GM12878 (cell line): ENCODE measurements at regions not wholly inside any gene's neighbourhood (a gene's known extent, or its start where the extent isn't known, plus 50 kb on each side); places are given as distances from the start of the nearest gene placed in this dataset.

Experiments
- ATAC-seq: fragments of 200-7000 bp; cut with Tn5 transposase; 3 replicates; pipeline ENCODE4 v1.9.1; 2020; ENCODE audit warnings: mild to moderate bottlenecking, moderate library complexity
- BruUV-seq: library from RNA; stranded (reverse); fragments of 400-500 nt; replicated peaks from 2 replicates; lab custom pipeline; 2021; lab: Mats Ljungman, UMichigan
- CTCF ChIA-PET: fragments of 300-600 bp; sonication (Branson Sonifier 250); formaldehyde crosslinking; extraction: SDS; loops from one replicate; lab custom pipeline; 2021; ENCODE audit warnings: inconsistent platforms; lab: Yijun Ruan, JAX
- POLR2A ChIA-PET: fragments of 350-600 bp; formaldehyde crosslinking; extraction: SDS; loops from one replicate; lab custom pipeline; 2021; ENCODE audit warnings: inconsistent platforms; lab: Charles Lee
- RAD21 ChIA-PET: fragments of 300-600 bp; sonication (Branson Sonifier 250); formaldehyde crosslinking; loops from one replicate; lab custom pipeline; 2023; ENCODE audit warnings: antibody characterized with exemption; ENCODE audit not compliant: unreplicated experiment; lab: Charles Lee
- SMC1A ChIA-PET: fragments of 300-600 bp; sonication (Branson Sonifier 250); formaldehyde crosslinking; loops from one replicate; lab custom pipeline; 2023; ENCODE audit not compliant: unreplicated experiment, uncharacterized antibody; lab: Charles Lee
- DNase-seq: peaks from one replicate; pipeline ENCODE4 v3.0.0-alpha.2; 2011; ENCODE audit warnings: low read depth, low spot score
- FAIRE-seq: peaks from 3 replicates; lab custom pipeline; 2011; peaks lifted over from hg19 to GRCh38; lab: Jason Lieb, UNC
- H2AFZ ChIP-seq: 2 replicates; pipeline ENCODE4 v1.6.0; 2011; ENCODE audit warnings: low read depth, low read length, control low read depth; ENCODE audit not compliant: control insufficient read depth
- H3K27ac ChIP-seq: 2 replicates; pipeline ENCODE4 v1.5.1; 2011; ENCODE audit warnings: control low read depth; ENCODE audit not compliant: control insufficient read depth, insufficient read depth
- H3K27me3 ChIP-seq, 2 experiments: replicated peaks in 1 of 2; 2 replicates each; pipeline versions ENCODE4 v1.6.0 to v1.6.1; 2011; ENCODE audit warnings: low read length in 1 of 2; ENCODE audit not compliant: control insufficient read depth in 2 of 2, insufficient read depth in 2 of 2
- H3K36me3 ChIP-seq, 2 experiments: 2 replicates each; pipeline ENCODE4 v1.5.1; 2011; ENCODE audit warnings: low read length in 1 of 2; ENCODE audit not compliant: control insufficient read depth in 2 of 2, insufficient read depth in 2 of 2
- H3K4me1 ChIP-seq: 2 replicates; pipeline ENCODE4 v1.6.1; 2011; ENCODE audit warnings: mild to moderate bottlenecking, low read length, moderate library complexity, mixed read lengths; ENCODE audit not compliant: control insufficient read depth, insufficient read depth
- H3K4me2 ChIP-seq: 2 replicates; pipeline ENCODE4 v1.6.0; 2011; ENCODE audit warnings: control low read depth; ENCODE audit not compliant: control insufficient read depth, insufficient read depth
- H3K4me3 ChIP-seq: fragments of 200-600 bp; sonication (generic); 2 replicates; pipeline ENCODE4 v1.5.1; 2016
- H3K79me2 ChIP-seq: 2 replicates; pipeline ENCODE4 v1.6.0; 2011; ENCODE audit warnings: low read length; ENCODE audit not compliant: control insufficient read depth, insufficient read depth
- H3K9ac ChIP-seq: 2 replicates; pipeline ENCODE4 v1.8.0; 2011; ENCODE audit warnings: low read length, control low read depth, mixed read lengths; ENCODE audit not compliant: control insufficient read depth, insufficient read depth
- H3K9me3 ChIP-seq: replicated peaks from 3 replicates; pipeline ENCODE4 v1.5.1; 2011; ENCODE audit warnings: mild to moderate bottlenecking, low read length; ENCODE audit not compliant: control insufficient read depth, insufficient read depth
- H4K20me1 ChIP-seq: 2 replicates; pipeline ENCODE4 v1.6.0; 2011; ENCODE audit not compliant: control insufficient read depth, insufficient read depth
- ATF7 ChIP-seq: fragments of 450-650 bp; IDR thresholded peaks from 2 replicates; pipeline ENCODE4 v1.6.1; 2016; ENCODE audit warnings: low read depth, mild to moderate bottlenecking
- BMI1 ChIP-seq: fragments of 450-650 bp; IDR thresholded peaks from 2 replicates; pipeline ENCODE4 v1.6.1; 2016; ENCODE audit warnings: mild to moderate bottlenecking, moderate library complexity, borderline replicate concordance
- CBX3 ChIP-seq: fragments of 200-600 bp; sonication (generic); IDR thresholded peaks from 2 replicates; pipeline ENCODE4 v1.6.1; 2016; ENCODE audit warnings: low read depth, borderline replicate concordance
- CREB1 ChIP-seq: IDR thresholded peaks from 2 replicates; pipeline ENCODE4 v1.6.1; 2012; ENCODE audit warnings: low read depth, mild to moderate bottlenecking, inconsistent platforms
- CTCF ChIP-seq, 3 experiments: IDR thresholded peaks in 2 of 3; conservative IDR thresholded peaks in 1 of 3; 2 replicates each; pipeline ENCODE4 v1.5.1; 2011; ENCODE audit warnings: low read depth in 3 of 3, low read length in 3 of 3, mild to moderate bottlenecking in 3 of 3, control low read depth in 2 of 3, moderate library complexity in 2 of 3, inconsistent platforms in 1 of 3, mixed read lengths in 1 of 3; ENCODE audit not compliant: control insufficient read depth in 2 of 3, insufficient read depth in 1 of 3; ENCODE audit errors: extremely low read depth in 1 of 3
- DPF2 ChIP-seq: fragments of 450-650 bp; IDR thresholded peaks from 2 replicates; pipeline ENCODE4 v1.6.1; 2017; ENCODE audit warnings: mild to moderate bottlenecking
- ESRRA ChIP-seq: IDR thresholded peaks from 2 replicates; pipeline ENCODE4 v1.6.1; 2012; ENCODE audit warnings: mild to moderate bottlenecking, low read length, improper control_type of control experiment
- FOXK2 ChIP-seq: fragments of 450-650 bp; IDR thresholded peaks from 2 replicates; pipeline ENCODE4 v1.6.1; 2017; ENCODE audit warnings: mild to moderate bottlenecking, moderate library complexity
- HSF1 ChIP-seq: fragments of 150-350 bp; IDR thresholded peaks from 2 replicates; pipeline ENCODE4 v1.6.1; 2014; ENCODE audit warnings: mild to moderate bottlenecking, low read depth, low read length
- KAT2A ChIP-seq: conservative IDR thresholded peaks from 2 replicates; pipeline ENCODE4 v1.6.1; 2011; ENCODE audit warnings: low read depth, low read length; ENCODE audit not compliant: control insufficient read depth
- MXI1 ChIP-seq: fragments of 150-350 bp; IDR thresholded peaks from 2 replicates; pipeline ENCODE4 v1.6.1; 2011; ENCODE audit warnings: low read depth, mild to moderate bottlenecking, inconsistent platforms, low read length, improper control_type of control experiment
- PAX8 ChIP-seq: fragments of 450-650 bp; IDR thresholded peaks from 2 replicates; pipeline ENCODE4 v1.6.1; 2017; ENCODE audit warnings: mild to moderate bottlenecking, moderate library complexity
- POLR2A ChIP-seq: IDR thresholded peaks from 2 replicates; pipeline ENCODE4 v1.6.1; 2011; ENCODE audit warnings: low read depth, mild to moderate bottlenecking, low read length
- POLR2AphosphoS5 ChIP-seq: IDR thresholded peaks from 2 replicates; pipeline ENCODE4 v1.6.1; 2011; ENCODE audit warnings: mild to moderate bottlenecking, low read length, inconsistent platforms
- POU2F2 ChIP-seq: IDR thresholded peaks from 3 replicates; pipeline ENCODE4 v1.6.1; 2011; ENCODE audit warnings: low read depth, mild to moderate bottlenecking, low read length, borderline replicate concordance
- RB1 ChIP-seq: fragments of 450-650 bp; formaldehyde crosslinking; IDR thresholded peaks from 2 replicates; pipeline ENCODE4 v1.6.1; 2017; ENCODE audit warnings: mild to moderate bottlenecking, borderline replicate concordance
- RUNX3 ChIP-seq: IDR thresholded peaks from 2 replicates; pipeline ENCODE4 v1.6.1; 2012; ENCODE audit warnings: low read length, inconsistent platforms
- SIX5 ChIP-seq: IDR thresholded peaks from 2 replicates; pipeline ENCODE4 v1.6.1; 2011; ENCODE audit warnings: mild to moderate bottlenecking, low read depth, low read length, moderate library complexity; ENCODE audit not compliant: severe bottlenecking
- SMARCA5 ChIP-seq: fragments of 450-650 bp; IDR thresholded peaks from 2 replicates; pipeline ENCODE4 v1.6.1; 2017; ENCODE audit warnings: mild to moderate bottlenecking
- SP1 ChIP-seq: IDR thresholded peaks from one replicate; pipeline ENCODE4 v1.6.1; 2011; ENCODE audit warnings: low read depth, low read length
- SREBF1 ChIP-seq: IDR thresholded peaks from 2 replicates; pipeline ENCODE4 v1.6.1; 2012; ENCODE audit warnings: mild to moderate bottlenecking, low read length
- TCF3 ChIP-seq: IDR thresholded peaks from 2 replicates; pipeline ENCODE4 v1.6.1; 2012; ENCODE audit warnings: low read depth, mild to moderate bottlenecking, low read length, borderline replicate concordance; ENCODE audit not compliant: insufficient read depth
- USF1 ChIP-seq: IDR thresholded peaks from 2 replicates; pipeline ENCODE4 v1.6.1; 2011; ENCODE audit warnings: borderline replicate concordance, low read depth, mild to moderate bottlenecking, moderate library complexity, mixed read lengths, low read length; ENCODE audit not compliant: insufficient read depth; ENCODE audit errors: extremely low read length
- YY1 ChIP-seq: IDR thresholded peaks from 2 replicates; pipeline ENCODE4 v1.6.1; 2011; ENCODE audit warnings: low read depth, mild to moderate bottlenecking, low read length
- ZZZ3 ChIP-seq: IDR thresholded peaks from 2 replicates; pipeline ENCODE4 v1.6.1; 2011; ENCODE audit warnings: low read depth; ENCODE audit not compliant: control insufficient read depth, insufficient read length
- WGBS: methylation state at CpG from one replicate; pipeline ENCODE4 v1.1.6; 2016; ENCODE audit warnings: low lambda C conversion rate; ENCODE audit not compliant: insufficient replicate concordance, insufficient coverage; ENCODE audit errors: missing lambda C conversion rate; 5-methylcytosine and 5-hydroxymethylcytosine counted together
- in situ Hi-C: fragments of 300-500 bp; cut with MboI; formaldehyde crosslinking; loops from 9 replicates; pipeline ENCODE4 v1.14.3; 2018; ENCODE audit warnings: mixed read lengths
- intact Hi-C: fragments of 100-400 bp; cut with micrococcal nuclease; formaldehyde crosslinking; loops from one replicate; pipeline ENCODE4 v1.14.2; 2022; ENCODE audit not compliant: unreplicated experiment

GRCh38 chr5:17440766-17441165, 57.3 kb upstream of the TAF11L2 start (continued):
- no peak for TF ChIP-seq ZZZ3
- no peak for TF ChIP-seq POLR2AphosphoS5
- no peak for TF ChIP-seq KAT2A
- no peak for TF ChIP-seq HSF1
- no peak for TF ChIP-seq BMI1
- TF ChIP-seq MXI1, result no peak
- TF ChIP-seq CREB1, result no peak
- TF ChIP-seq RUNX3, result no peak

- POLR2A ChIA-PET, result no interaction called here
- TF ChIP-seq ESRRA, result no peak
- no peak for TF ChIP-seq CTCF (IDR thresholded peaks at IDR 0.05 in 2 of 3, conservative IDR thresholded peaks at IDR 0.05 in 1 of 3; ENCODE audit: control insufficient read depth in 2 of 3, extremely low read depth in 1 of 3, insufficient read depth in 1 of 3, low read depth in 3 of 3, low read length in 3 of 3)
- no peak for TF ChIP-seq SREBF1
- TF ChIP-seq TCF3, result no peak
- no peak for TF ChIP-seq SMARCA5
- TF ChIP-seq USF1, result no peak
- TF ChIP-seq CBX3, result no peak
- no peak for TF ChIP-seq PAX8
- no peak for TF ChIP-seq RB1
- TF ChIP-seq SIX5, result no peak
- TF ChIP-seq SP1, result no peak
- no peak for TF ChIP-seq POLR2A
- no peak for TF ChIP-seq YY1
- no peak for TF ChIP-seq DPF2
- TF ChIP-seq FOXK2, result no peak
- no peak for TF ChIP-seq ATF7
- TF ChIP-seq POU2F2, result no peak
Observed at GRCh38 chr5:17441351-17441750, 56.7 kb upstream of the TAF11L2 start.

More at GRCh38 chr5:17441351-17441750, 56.7 kb upstream of the TAF11L2 start:
- ATAC-seq, result no peak
- Histone ChIP-seq H3K4me2 (no peak overlapping the region), H3K9ac (no peak overlapping the region), H2AFZ (no peak overlapping the region), H3K4me1 (peaks cover 6% of the 10 kb centered on the region), H3K27ac (no peak overlapping the region), H3K9me3 (no peaks in the 10 kb centered on the region; the same call in 1 of the 3 replicates), H3K27me3 (no peaks in the 10 kb centered on the region), H4K20me1 (no peaks in the 10 kb centered on the region), H3K4me3 (no peak overlapping the region), H3K79me2 (no peaks in the 10 kb centered on the region), H3K36me3 (no peaks in the 10 kb centered on the region)
- FAIRE-seq, result no peak
- RAD21 ChIA-PET, result no interaction called here
- CTCF ChIA-PET, result no interaction called here
- DNase-seq, result no peak
- SMC1A ChIA-PET, result interaction anchor here (0.6 kb wide), 1 partner anchor 492 kb away, joined by 3 read pairs; no protein-coding TSS in a partner anchor
- in situ Hi-C loops, result no loop called here
- intact Hi-C loops, result no loop called here
- 22% methylated on average over 3 of the region's 3 CpGs for WGBS
- no TSS peak for BruUV-seq
